IMR-90 (cell line): ENCODE measurements at regions not wholly inside any gene's neighbourhood (a gene's known extent, or its start where the extent isn't known, plus 50 kb on each side); places are given as distances from the start of the nearest gene placed in this dataset.

Experiments used
- ATAC-seq: fragments of 200-7000 bp; cut with Tn5 transposase; 2 replicates; pipeline ENCODE4 v1.9.1; 2020; ENCODE audit warnings: low read depth, mild to moderate bottlenecking, moderate library complexity
- BruUV-seq: library from RNA; stranded (reverse); fragments of 400-500 nt; replicated peaks from 2 replicates; lab custom pipeline; 2021; lab: Mats Ljungman, UMichigan
- CTCF ChIA-PET: fragments of 300-600 bp; formaldehyde crosslinking; extraction: SDS; loops from one replicate; lab custom pipeline; 2021; ENCODE audit warnings: antibody characterized with exemption; lab: Yijun Ruan, JAX
- POLR2A ChIA-PET: fragments of 300-600 bp; sonication (Branson Sonifier 250); formaldehyde crosslinking; loops from one replicate; lab custom pipeline; 2022; ENCODE audit warnings: antibody characterized with exemption; ENCODE audit not compliant: unreplicated experiment; lab: Charles Lee
- DNase-seq: peaks from one replicate; pipeline ENCODE4 v3.0.0; 2013
- H2AFZ ChIP-seq: replicated peaks from 2 replicates; pipeline ENCODE3; 2013; ENCODE audit warnings: low read length, mild to moderate bottlenecking; ENCODE audit not compliant: poor library complexity
- H2AK5ac ChIP-seq: 2 replicates; pipeline ENCODE4 v1.6.1; 2013; ENCODE audit warnings: low read depth, low read length, inconsistent platforms
- H2AK9ac ChIP-seq: replicated peaks from 2 replicates; pipeline ENCODE3; 2013; ENCODE audit warnings: mild to moderate bottlenecking, low read depth, low read length, moderate library complexity; ENCODE audit not compliant: poor library complexity
- H2BK120ac ChIP-seq: 2 replicates; pipeline ENCODE4 v1.6.1; 2013; ENCODE audit warnings: low read depth, low read length, inconsistent platforms
- H2BK15ac ChIP-seq: 3 replicates; pipeline ENCODE4 v1.6.1; 2013; ENCODE audit warnings: low read depth, low read length, inconsistent platforms
- H2BK20ac ChIP-seq: 2 replicates; pipeline ENCODE4 v1.6.1; 2013; ENCODE audit warnings: low read depth, mild to moderate bottlenecking, inconsistent platforms, low read length, moderate library complexity
- H2BK5ac ChIP-seq: 2 replicates; pipeline ENCODE4 v1.6.1; 2013; ENCODE audit warnings: mild to moderate bottlenecking, low read depth, low read length, inconsistent platforms; ENCODE audit not compliant: poor library complexity, severe bottlenecking
- H3K14ac ChIP-seq: replicated peaks from 2 replicates; pipeline ENCODE4 v1.6.1; 2013; ENCODE audit warnings: low read depth, low read length, inconsistent platforms
- H3K18ac ChIP-seq: 2 replicates; pipeline ENCODE4 v1.6.1; 2013; ENCODE audit warnings: low read depth, low read length, control low read depth
- H3K23ac ChIP-seq: 2 replicates; pipeline ENCODE4 v1.6.1; 2013; ENCODE audit warnings: low read depth, low read length, inconsistent platforms
- H3K27ac ChIP-seq: 2 replicates; pipeline ENCODE4 v1.5.1; 2013; ENCODE audit warnings: mild to moderate bottlenecking, control low read depth, low read length; ENCODE audit not compliant: insufficient read depth
- H3K27me3 ChIP-seq: 2 replicates; pipeline ENCODE4 v1.6.1; 2013; ENCODE audit warnings: low read length; ENCODE audit not compliant: control insufficient read depth, insufficient read depth
- H3K36me3 ChIP-seq: 2 replicates; pipeline ENCODE4 v1.6.1; 2013; ENCODE audit warnings: low read length, mixed read lengths; ENCODE audit not compliant: control insufficient read depth, insufficient read depth
- H3K4ac ChIP-seq: 2 replicates; pipeline ENCODE4 v1.6.1; 2013; ENCODE audit warnings: low read depth, low read length, inconsistent platforms
- H3K4me1 ChIP-seq: 2 replicates; pipeline ENCODE4 v1.6.1; 2013; ENCODE audit warnings: low read length, mixed read lengths; ENCODE audit not compliant: control insufficient read depth, insufficient read depth
- H3K4me2 ChIP-seq: 2 replicates; pipeline ENCODE4 v1.6.1; 2013; ENCODE audit warnings: low read depth, mild to moderate bottlenecking, control low read depth, low read length, moderate library complexity
- H3K4me3 ChIP-seq: 2 replicates; pipeline ENCODE4 v1.5.1; 2013; ENCODE audit warnings: low read depth, mild to moderate bottlenecking, control low read depth, low read length, moderate library complexity; ENCODE audit not compliant: insufficient read depth
- H3K56ac ChIP-seq: 2 replicates; pipeline ENCODE4 v1.6.1; 2013; ENCODE audit warnings: low read length, inconsistent platforms; ENCODE audit not compliant: insufficient read depth; ENCODE audit errors: extremely low read depth
- H3K79me1 ChIP-seq, 2 experiments: 2 replicates each; pipeline ENCODE4 v1.6.1; 2013; ENCODE audit warnings: low read length in 2 of 2, inconsistent platforms in 1 of 2, low read depth in 1 of 2
- H3K9ac ChIP-seq: 2 replicates; pipeline ENCODE4 v1.6.1; 2013; ENCODE audit warnings: low read depth, low read length, control low read depth
- H3K9me1 ChIP-seq: 2 replicates; pipeline ENCODE4 v1.6.1; 2013; ENCODE audit warnings: low read length, inconsistent platforms; ENCODE audit not compliant: insufficient read depth
- H3K9me3 ChIP-seq: 2 replicates; pipeline ENCODE4 v1.6.1; 2013; ENCODE audit warnings: low read length; ENCODE audit not compliant: control insufficient read depth, insufficient read depth
- H4K20me1 ChIP-seq: 2 replicates; pipeline ENCODE4 v1.6.1; 2013; ENCODE audit warnings: low read length, inconsistent platforms; ENCODE audit not compliant: insufficient read depth
- H4K5ac ChIP-seq: 2 replicates; pipeline ENCODE4 v1.6.1; 2013; ENCODE audit warnings: mild to moderate bottlenecking, low read depth, low read length, control low read depth
- H4K8ac ChIP-seq, 2 experiments: 2 replicates each; pipeline ENCODE4 v1.6.1; 2013; ENCODE audit warnings: low read depth in 2 of 2, low read length in 2 of 2, control low read depth in 1 of 2, inconsistent platforms in 1 of 2
- H4K91ac ChIP-seq: 2 replicates; pipeline ENCODE4 v1.6.1; 2013; ENCODE audit warnings: low read depth, low read length, inconsistent platforms; ENCODE audit not compliant: insufficient read depth
- CEBPB ChIP-seq: IDR thresholded peaks from 2 replicates; pipeline ENCODE4 v1.6.1; 2012; ENCODE audit warnings: low read depth, low read length, improper control_type of control experiment
- CTCF ChIP-seq: conservative IDR thresholded peaks from 2 replicates; pipeline ENCODE4 v1.5.1; 2012; ENCODE audit warnings: mild to moderate bottlenecking, low read depth, low read length, improper control_type of control experiment
- ELK1 ChIP-seq: fragments of 150-350 bp; IDR thresholded peaks from 2 replicates; pipeline ENCODE4 v1.6.1; 2016; ENCODE audit warnings: low read depth, mild to moderate bottlenecking, low read length, moderate library complexity, borderline replicate concordance
- FOS ChIP-seq: fragments of 150-350 bp; IDR thresholded peaks from 2 replicates; pipeline ENCODE4 v1.6.1; 2016; ENCODE audit warnings: low read depth, low read length
- MAFK ChIP-seq: IDR thresholded peaks from 2 replicates; pipeline ENCODE4 v1.6.1; 2012; ENCODE audit warnings: low read depth, low read length, improper control_type of control experiment
- MAZ ChIP-seq: IDR thresholded peaks from 2 replicates; pipeline ENCODE4 v1.6.1; 2012; ENCODE audit warnings: low read depth, mild to moderate bottlenecking, low read length, improper control_type of control experiment, moderate library complexity, borderline replicate concordance
- MXI1 ChIP-seq: IDR thresholded peaks from 2 replicates; pipeline ENCODE4 v1.6.1; 2012; ENCODE audit warnings: low read depth, mild to moderate bottlenecking, low read length, moderate library complexity, borderline replicate concordance
- NFE2L2 ChIP-seq: fragments of 150-350 bp; IDR thresholded peaks from 2 replicates; pipeline ENCODE4 v1.6.1; 2016; ENCODE audit warnings: low read depth, mild to moderate bottlenecking, low read length
- RCOR1 ChIP-seq: IDR thresholded peaks from 2 replicates; pipeline ENCODE4 v1.6.1; 2012; ENCODE audit warnings: mild to moderate bottlenecking, low read length, improper control_type of control experiment; ENCODE audit not compliant: insufficient replicate concordance
- RFX5 ChIP-seq: IDR thresholded peaks from 2 replicates; pipeline ENCODE4 v1.8.0; 2012; ENCODE audit warnings: low read depth, mild to moderate bottlenecking, low read length, moderate library complexity
- WGBS, 2 experiments: methylation state at CpG; one replicate each; pipeline versions ENCODE4 v1.1.5 to v1.1.7; 2013; ENCODE audit warnings: missing lambda C conversion rate in 2 of 2; ENCODE audit not compliant: insufficient read length in 1 of 2; ENCODE audit errors: extremely low coverage in 2 of 2; 5-methylcytosine and 5-hydroxymethylcytosine counted together
- dilution Hi-C: fragments of 300-500 bp; cut with HindIII; formaldehyde crosslinking; loops from one replicate; pipeline ENCODE4 v1.14.3; 2018; ENCODE audit warnings: low sequenced_read_pairs; ENCODE audit not compliant: unreplicated experiment
- in situ Hi-C: fragments of 300-500 bp; cut with MboI; formaldehyde crosslinking; loops from 3 replicates; pipeline ENCODE4 v1.14.3; 2019; ENCODE audit warnings: low sequenced_read_pairs, inconsistent platforms, mixed read lengths
- intact Hi-C: fragments of 100-400 bp; cut with micrococcal nuclease; formaldehyde crosslinking; loops from 2 replicates; pipeline ENCODE4 v1.10.0; 2022

- peak overlapping the region; percentile 69; the same call in 2 of the 3 replicates for H2BK15ac ChIP-seq
- H4K5ac ChIP-seq, result peak overlapping the region; percentile 79
- H4K91ac ChIP-seq, result peak overlapping the region; percentile 79
- H3K9me1 ChIP-seq, result peaks cover 17% of the 10 kb centered on the region
- peak overlapping the region; percentile 8; the same call in 1 of the 2 replicates for H3K56ac ChIP-seq
- no peak overlapping the region for H2AK9ac ChIP-seq
- peak overlapping the region; percentile 67 for H3K18ac ChIP-seq
- H2AFZ ChIP-seq, result no peak overlapping the region
- DNase-seq (no peak), ATAC-seq (no peak)
- BruUV-seq, result no TSS peak
- CTCF ChIA-PET, result interaction anchor here (0.7 to 1.5 kb wide), 3 partner anchors 64 to 392 kb away, joined by 3 read pairs; no protein-coding TSS in a partner anchor
- intact Hi-C loops, result no loop called here
- no peaks in the 10 kb centered on the region for H4K20me1 ChIP-seq
- peak overlapping the region; percentile 94 for H3K4ac ChIP-seq
- no peak overlapping the region for H2BK5ac ChIP-seq
- POLR2A ChIA-PET, result no interaction called here
- dilution Hi-C loops, result no loop called here
- no CpG with 5 or more reads among the region's 5 CpGs for WGBS, 2 experiments
- H3K9me3 ChIP-seq, result no peaks in the 10 kb centered on the region
- H3K4me1 ChIP-seq, result peaks cover 21% of the 10 kb centered on the region
- H4K8ac ChIP-seq, result peak overlapping the region in 1 of 2 experiments; percentile 75; a peak in 2 of 4 replicates
- H3K4me2 ChIP-seq, result no peak overlapping the region
- H2AK5ac ChIP-seq, result peak overlapping the region; percentile 24; the same call in 1 of the 2 replicates
- peaks cover 0 to 3% of the 10 kb centered on the region in 2 experiments; a peak in 1 of 4 replicates for H3K79me1 ChIP-seq
- no peak overlapping the region for H3K4me3 ChIP-seq
- no peak overlapping the region for H3K9ac ChIP-seq
- H2BK20ac ChIP-seq, result peak overlapping the region; percentile 94
- peak overlapping the region; percentile 96 for H2BK120ac ChIP-seq
- H3K23ac ChIP-seq, result 0 out of 2 replicates have a peak overlapping the region, but pooled peaks have one; percentile 73
- H3K27ac ChIP-seq, result no peak overlapping the region
- H3K14ac ChIP-seq, result peak overlapping the region; percentile 93
- H3K36me3 ChIP-seq, result no peaks in the 10 kb centered on the region
- TF ChIP-seq ELK1, result no peak
- no peak for TF ChIP-seq RCOR1
- no peak for TF ChIP-seq RFX5
- no peak for TF ChIP-seq CEBPB
- TF ChIP-seq NFE2L2, result no peak
- TF ChIP-seq FOS, result no peak
- TF ChIP-seq CTCF, result no peak
- no peak for TF ChIP-seq MXI1
- TF ChIP-seq MAZ, result no peak
- no peak for TF ChIP-seq MAFK
- H3K27me3 ChIP-seq, result no peaks in the 10 kb centered on the region
- in situ Hi-C loops, result loop anchor here (10.0 kb wide), 2 partner anchors 91 to 191 kb away; no protein-coding TSS in a partner anchor
These were observed 63.9 kb downstream of the RPL22L1 start for GRCh38 chr3:170806141-170806540.
